Tibial nerve (tissue), 4 donors: ENCODE measurements at regions not wholly inside any gene's neighbourhood (a gene's known extent, or its start where the extent isn't known, plus 50 kb on each side); places are given as distances from the start of the nearest gene placed in this dataset.

Experiments used
- DNase-seq, 2 donors: peaks; one replicate each; pipeline ENCODE4 v3.0.0-alpha.2; 2019; ENCODE audit warnings: low spot score in 2 of 2
- H3K27ac ChIP-seq, 4 donors: fragments of 200-600 bp; sonication (generic) in 3 of 4; one replicate each; pipeline ENCODE4 v1.5.1; 2017 to 2019; ENCODE audit warnings: mild to moderate bottlenecking in 1 of 4
- H3K27me3 ChIP-seq, 2 donors: fragments of 200-600 bp; sonication (generic) in 1 of 2; one replicate each; pipeline versions ENCODE4 v1.5.1 to v1.6.0; 2017 to 2019
- H3K36me3 ChIP-seq, 3 donors: fragments of 200-600 bp; sonication (generic); one replicate each; pipeline ENCODE4 v1.5.1; 2018 to 2019
- H3K4me1 ChIP-seq, 4 donors: fragments of 200-600 bp; sonication (generic) in 3 of 4; one replicate each; pipeline ENCODE4 v1.5.1; 2017 to 2019
- H3K4me3 ChIP-seq, 4 donors: fragments of 200-600 bp; sonication (generic) in 3 of 4; one replicate each; pipeline ENCODE4 v1.5.1; 2017 to 2019; ENCODE audit warnings: mild to moderate bottlenecking in 1 of 4, moderate library complexity in 1 of 4
- H3K9me3 ChIP-seq, 4 donors: fragments of 200-600 bp; sonication (generic) in 3 of 4; one replicate each; pipeline ENCODE4 v1.5.1; 2017 to 2019
- CTCF ChIP-seq, 5 experiments: fragments of 200-600 bp in 3 of 5; fragments of 450-650 bp in 2 of 5; sonication (generic) in 3 of 5; IDR thresholded peaks; one replicate each; pipeline ENCODE4 v1.5.1; 2016 to 2019; ENCODE audit warnings: antibody characterized with exemption in 5 of 5, mild to moderate bottlenecking in 3 of 5, moderate library complexity in 2 of 5
- EP300 ChIP-seq, 2 donors: sonication (generic); formaldehyde crosslinking; IDR thresholded peaks; one replicate each; pipeline ENCODE4 v1.6.1; 2017; ENCODE audit warnings: antibody characterized with exemption in 2 of 2, mild to moderate bottlenecking in 1 of 2
- POLR2A ChIP-seq, 2 donors: fragments of 450-650 bp; IDR thresholded peaks; one replicate each; pipeline ENCODE4 v1.6.1; 2017; ENCODE audit warnings: antibody characterized with exemption in 2 of 2, mild to moderate bottlenecking in 2 of 2, moderate library complexity in 2 of 2
- WGBS, 2 donors: methylation state at CpG; one replicate each; pipeline ENCODE4 v1.1.5; 2018; 5-methylcytosine and 5-hydroxymethylcytosine counted together

DNA sequence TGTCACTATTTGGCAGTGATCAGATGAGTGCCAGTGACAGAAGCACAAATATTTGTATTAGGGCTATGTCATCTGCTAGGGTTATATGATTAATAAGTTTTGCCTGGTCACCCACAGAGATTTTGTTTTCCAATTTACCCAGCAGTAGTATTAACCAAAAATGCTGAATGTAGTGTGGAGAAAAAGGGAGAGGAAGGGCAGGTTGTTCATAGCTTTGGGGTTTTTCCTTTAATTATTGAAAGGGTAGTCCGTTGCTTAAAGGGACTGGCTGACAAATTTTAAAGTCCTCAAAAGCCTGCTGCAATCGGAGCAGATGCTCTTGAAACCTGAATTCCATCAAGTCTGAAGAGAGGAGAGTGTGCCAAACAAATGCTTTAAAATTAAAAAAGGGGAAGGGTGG, 237.9 kb upstream of the CCDC196 start:
- H3K27me3 ChIP-seq, result no peaks in the 10 kb centered on the region
- no peak for TF ChIP-seq CTCF (IDR thresholded peaks at IDR 0.05)
- no peak for TF ChIP-seq POLR2A (IDR thresholded peaks at IDR 0.05)
- no peak for TF ChIP-seq EP300 (IDR thresholded peaks at IDR 0.05)
- no peaks in the 10 kb centered on the region for H3K9me3 ChIP-seq
- DNase-seq, result no peak
- no peak overlapping the region for H3K4me3 ChIP-seq
- 53 to 63% methylated on average over 2 of the region's 2 CpGs for WGBS, 2 donors
- no peaks in the 10 kb centered on the region for H3K4me1 ChIP-seq
- no peak overlapping the region for H3K27ac ChIP-seq
- H3K36me3 ChIP-seq, result no peaks in the 10 kb centered on the region

DNA sequence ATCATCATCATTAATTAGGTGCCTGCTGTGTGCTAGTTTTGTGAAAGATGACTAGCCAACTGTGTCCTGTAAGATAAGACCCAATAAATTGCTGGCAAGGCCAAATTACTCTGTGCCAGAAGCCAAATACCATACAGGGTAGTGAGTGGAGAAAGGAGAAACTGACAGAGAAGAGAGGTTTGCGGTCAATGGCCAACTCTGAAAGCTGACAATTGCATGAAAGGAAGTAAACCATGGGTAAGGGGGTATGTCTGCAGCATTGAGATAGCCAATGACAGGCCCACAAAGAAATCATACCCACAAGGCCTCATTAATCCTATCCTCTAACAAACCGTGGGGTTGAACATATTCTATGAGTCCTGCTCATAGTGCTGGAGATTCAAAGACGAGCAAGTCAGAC, 236.6 kb upstream of the CCDC196 start:
- no peak for TF ChIP-seq POLR2A (IDR thresholded peaks at IDR 0.05)
- TF ChIP-seq EP300 (IDR thresholded peaks at IDR 0.05), result no peak
- TF ChIP-seq CTCF (IDR thresholded peaks at IDR 0.05), result no peak
- no peak overlapping the region for H3K4me3 ChIP-seq
- no peak for DNase-seq
- H3K36me3 ChIP-seq, result no peaks in the 10 kb centered on the region
- WGBS, 2 donors, result 86 to 87% methylated on average over 3 of the region's 3 CpGs
- H3K27ac ChIP-seq, result no peak overlapping the region
- H3K4me1 ChIP-seq, result no peaks in the 10 kb centered on the region
- H3K27me3 ChIP-seq, result no peaks in the 10 kb centered on the region
- H3K9me3 ChIP-seq, result no peaks in the 10 kb centered on the region

GRCh38 chr14:66254038-66254437, 232.1 kb upstream of the CCDC196 start:
- H3K4me1 ChIP-seq, result no peaks in the 10 kb centered on the region
- H3K9me3 ChIP-seq, result no peaks in the 10 kb centered on the region
- no peak overlapping the region for H3K27ac ChIP-seq
- H3K27me3 ChIP-seq, result no peaks in the 10 kb centered on the region
- TF ChIP-seq EP300 (IDR thresholded peaks at IDR 0.05) (no peak), CTCF (IDR thresholded peaks at IDR 0.05) (no peak)
- H3K36me3 ChIP-seq, result no peaks in the 10 kb centered on the region
- no peak overlapping the region for H3K4me3 ChIP-seq
- 65 to 66% methylated on average over 3 of the region's 3 CpGs for WGBS, 2 donors
- no peak for DNase-seq

GRCh38 chr14:66268802-66269334, 217.3 kb upstream of the CCDC196 start:
- Histone ChIP-seq H3K27me3 (no peaks in the 10 kb centered on the region), H3K9me3 (no peaks in the 10 kb centered on the region), H3K36me3 (no peaks in the 10 kb centered on the region), H3K27ac (no peak overlapping the region), H3K4me1 (peaks cover 0 to 10% (median 0%) of the 10 kb centered on the region in 4 donors), H3K4me3 (no peak overlapping the region)
- TF ChIP-seq EP300 (IDR thresholded peaks at IDR 0.05) (no peak), CTCF (IDR thresholded peaks at IDR 0.05) (no peak), POLR2A (IDR thresholded peaks at IDR 0.05) (no peak)
- 93 to 96% methylated on average over 1 of the region's 1 CpG for WGBS, 2 donors
- no peak for DNase-seq

DNA sequence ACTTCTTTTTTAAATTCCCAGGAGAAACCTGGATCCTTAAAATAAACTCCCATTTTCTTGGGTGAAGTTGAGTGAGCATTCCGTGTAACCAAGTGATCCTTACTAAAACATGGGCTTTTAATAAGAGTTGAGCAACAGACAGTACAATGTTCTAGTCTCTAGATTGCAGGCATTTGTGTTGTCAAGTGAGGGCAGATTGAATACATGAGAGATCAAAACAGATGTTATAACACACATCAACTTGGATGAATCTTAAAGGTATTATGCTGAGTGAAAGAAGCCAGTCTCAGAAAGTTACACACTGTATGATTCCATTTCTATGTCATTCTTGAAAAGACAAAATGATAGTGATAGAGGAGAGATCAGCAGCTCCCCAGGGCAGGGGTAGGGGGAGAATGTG, 213.9 kb upstream of the CCDC196 start:
- Histone ChIP-seq H3K4me3 (no peak overlapping the region), H3K9me3 (no peaks in the 10 kb centered on the region), H3K27ac (no peak overlapping the region), H3K4me1 (peaks cover 0 to 10% (median 0%) of the 10 kb centered on the region in 4 donors), H3K27me3 (no peaks in the 10 kb centered on the region), H3K36me3 (no peaks in the 10 kb centered on the region)
- TF ChIP-seq CTCF (IDR thresholded peaks at IDR 0.05) (no peak), EP300 (IDR thresholded peaks at IDR 0.05) (no peak), POLR2A (IDR thresholded peaks at IDR 0.05) (no peak)
- WGBS, 2 donors, result 88 to 89% methylated on average over 1 of the region's 1 CpG
- DNase-seq, result no peak
